ENCODE measurements at regions not wholly inside any gene's neighbourhood (a gene's known extent, or its start where the extent isn't known, plus 50 kb on each side); places are given as distances from the start of the nearest gene placed in this dataset.

- no peak for TF ChIP-seq CREB5 (CRISPR knock-in tag; IDR thresholded peaks at IDR 0.05; ENCODE audit: low read depth)
- no peak for TF ChIP-seq ZC3H10 (CRISPR knock-in tag; IDR thresholded peaks at IDR 0.05)
- TF ChIP-seq ZFP30 (CRISPR knock-in tag; IDR thresholded peaks at IDR 0.05): no peak
- no peak for TF ChIP-seq PATZ1 (CRISPR knock-in tag; IDR thresholded peaks at IDR 0.05; ENCODE audit: borderline replicate concordance)
- no peak for TF ChIP-seq ISL1 (CRISPR knock-in tag; IDR thresholded peaks at IDR 0.05)
- no peak for TF ChIP-seq GLIS3 (CRISPR knock-in tag; IDR thresholded peaks at IDR 0.05)
- TF ChIP-seq ZFP3 (CRISPR knock-in tag; IDR thresholded peaks at IDR 0.05): no peak
- no peak for TF ChIP-seq PPARA (CRISPR knock-in tag; IDR thresholded peaks at IDR 0.05; ENCODE audit: borderline replicate concordance)
- no peak for TF ChIP-seq ZNF565 (CRISPR knock-in tag; conservative IDR thresholded peaks at IDR 0.05; ENCODE audit: low read depth)
- TF ChIP-seq POU6F1 (CRISPR knock-in tag; IDR thresholded peaks at IDR 0.05; ENCODE audit: borderline replicate concordance, low read depth): no peak
These were observed 79.9 kb upstream of the ABCB5 start for GRCh38 chr7:20535541-20535940.

All from SK-N-SH treated with all-trans-retinoic acid at 6 μM for 48 hours (cell line).